AG09309 (cell line): ENCODE measurements at regions not wholly inside any gene's neighbourhood (a gene's known extent, or its start where the extent isn't known, plus 50 kb on each side); places are given as distances from the start of the nearest gene placed in this dataset.

Source experiments
- DNase-seq: peaks from one replicate; pipeline ENCODE4 v3.0.0-alpha.2; 2010; ENCODE audit warnings: low read depth
- H3K4me3 ChIP-seq: 2 replicates; pipeline ENCODE4 v1.5.1; 2011; ENCODE audit warnings: mild to moderate bottlenecking, low read depth, low read length, moderate library complexity; ENCODE audit not compliant: control insufficient read depth
- CTCF ChIP-seq: IDR thresholded peaks from 2 replicates; pipeline ENCODE4 v1.5.1; 2011; ENCODE audit warnings: mild to moderate bottlenecking, low read depth, low read length, inconsistent platforms; ENCODE audit not compliant: insufficient read depth, control insufficient read depth; ENCODE audit errors: missing control alignments

- DNase-seq = no peak
- TF ChIP-seq CTCF = no peak
- H3K4me3 ChIP-seq = no peak overlapping the region
These were observed 126.3 kb downstream of the FBXO8 start for GRCh38 chr4:174157106-174157607.

- no peak overlapping the region for H3K4me3 ChIP-seq
- TF ChIP-seq CTCF = peak; percentile 65
- no peak for DNase-seq
These were observed 127.1 kb downstream of the FBXO8 start for GRCh38 chr4:174156239-174156826.

- no peak for TF ChIP-seq CTCF
- H3K4me3 ChIP-seq = peak overlapping the region; percentile 6; the same call in 1 of the 2 replicates
- DNase-seq = no peak
These were observed 129.1 kb downstream of the FBXO8 start for GRCh38 chr4:174154215-174154854.

GRCh38 chr4:174152717-174153466 lies 130.6 kb downstream of the FBXO8 start:
- no peak overlapping the region for H3K4me3 ChIP-seq
- no peak for DNase-seq
- no peak for TF ChIP-seq CTCF

GRCh38 chr4:174147863-174148262 lies 135.6 kb downstream of the FBXO8 start:
- H3K4me3 ChIP-seq = no peak overlapping the region
- no peak for DNase-seq
- no peak for TF ChIP-seq CTCF

- TF ChIP-seq CTCF = no peak
- DNase-seq = no peak
- H3K4me3 ChIP-seq = no peak overlapping the region
These were observed 139.4 kb downstream of the FBXO8 start for GRCh38 chr4:174144106-174144505.
